Endothelial cell of umbilical vein (primary cell): ENCODE measurements at regions not wholly inside any gene's neighbourhood (a gene's known extent, or its start where the extent isn't known, plus 50 kb on each side); places are given as distances from the start of the nearest gene placed in this dataset.

ENCODE experiments used
- BruUV-seq: library from RNA; stranded (reverse); fragments of 400-500 nt; replicated peaks from 2 replicates; lab custom pipeline; 2021; lab: Mats Ljungman, UMichigan
- CTCF ChIA-PET: fragments of 300-600, 350-600 bp; sonication (Branson Sonifier 250); formaldehyde crosslinking; loops from one replicate; lab custom pipeline; 2021; ENCODE audit warnings: antibody characterized with exemption, inconsistent platforms; lab: Charles Lee
- POLR2A ChIA-PET: fragments of 300-600, 350-600 bp; sonication (Branson Sonifier 250); formaldehyde crosslinking; loops from one replicate; lab custom pipeline; 2021; ENCODE audit warnings: antibody characterized with exemption, inconsistent platforms; lab: Charles Lee
- DNase-seq: peaks from one replicate; pipeline ENCODE4 v3.0.0-alpha.2; 2011; ENCODE audit warnings: low read depth, low spot score
- FAIRE-seq: peaks from 2 replicates; lab custom pipeline; 2011; peaks lifted over from hg19 to GRCh38; lab: Jason Lieb, UNC
- H2AFZ ChIP-seq: 2 replicates; pipeline ENCODE4 v1.6.0; 2012; ENCODE audit warnings: low read depth, low read length, control low read depth, inconsistent platforms
- H3K27ac ChIP-seq: 2 replicates; pipeline ENCODE4 v1.5.1; 2011; ENCODE audit warnings: low read depth, mild to moderate bottlenecking, control low read depth, low read length, moderate library complexity; ENCODE audit not compliant: insufficient read depth
- H3K27me3 ChIP-seq, 2 experiments: 2 replicates each; pipeline versions ENCODE4 v1.6.0 to v1.6.1; 2011; ENCODE audit warnings: low read length in 2 of 2, mixed read lengths in 1 of 2; ENCODE audit not compliant: control insufficient read depth in 2 of 2, insufficient read depth in 2 of 2
- H3K36me3 ChIP-seq, 2 experiments: 2 replicates in 1 of 2; 3 replicates in 1 of 2; pipeline ENCODE4 v1.5.1; 2011; ENCODE audit warnings: low read length in 2 of 2, mild to moderate bottlenecking in 1 of 2, moderate library complexity in 1 of 2; ENCODE audit not compliant: control insufficient read depth in 2 of 2, insufficient read depth in 2 of 2; ENCODE audit errors: extremely low read depth in 1 of 2
- H3K4me1 ChIP-seq: 3 replicates; pipeline ENCODE4 v1.5.1; 2011; ENCODE audit warnings: mild to moderate bottlenecking, low read length; ENCODE audit not compliant: control insufficient read depth, insufficient read depth; ENCODE audit errors: extremely low read depth
- H3K4me2 ChIP-seq: 2 replicates; pipeline ENCODE4 v1.6.1; 2011; ENCODE audit warnings: low read length, control low read depth, mixed read lengths; ENCODE audit not compliant: insufficient read depth
- H3K4me3 ChIP-seq, 3 experiments: fragments of 200-600 bp in 1 of 3; sonication (generic), shearing (Covaris generic) in 1 of 3; replicated peaks in 1 of 3; 2 replicates each; pipeline ENCODE4 v1.5.1; 2011 to 2016; ENCODE audit warnings: control low read depth in 3 of 3, low read length in 3 of 3, mild to moderate bottlenecking in 2 of 3, inconsistent platforms in 1 of 3, low read depth in 1 of 3, moderate library complexity in 1 of 3; ENCODE audit not compliant: insufficient read depth in 1 of 3
- H3K79me2 ChIP-seq: 2 replicates; pipeline ENCODE4 v1.6.0; 2012; ENCODE audit warnings: low read length, inconsistent platforms; ENCODE audit not compliant: control insufficient read depth, insufficient read depth
- H3K9ac ChIP-seq: replicated peaks from 2 replicates; pipeline ENCODE3; 2011; ENCODE audit warnings: low read length, control low read depth; ENCODE audit not compliant: insufficient read depth; ENCODE audit errors: extremely low read depth
- H3K9me1 ChIP-seq: replicated peaks from 3 replicates; pipeline ENCODE4 v1.6.0; 2011; ENCODE audit warnings: mild to moderate bottlenecking, low read length; ENCODE audit not compliant: control insufficient read depth, insufficient read depth; ENCODE audit errors: extremely low read depth
- H3K9me3 ChIP-seq: replicated peaks from 2 replicates; pipeline ENCODE4 v1.5.1; 2012; ENCODE audit warnings: low read length, inconsistent platforms; ENCODE audit not compliant: control insufficient read depth, insufficient read depth
- H4K20me1 ChIP-seq: replicated peaks from 2 replicates; pipeline ENCODE3; 2011; ENCODE audit warnings: mild to moderate bottlenecking, low read length; ENCODE audit not compliant: control insufficient read depth, insufficient read depth; ENCODE audit errors: extremely low read depth
- CTCF ChIP-seq, 2 donors: IDR thresholded peaks; 1 replicate in 1 of 2; 2 replicates in 1 of 2; pipeline ENCODE4 v1.5.1; 2011; ENCODE audit warnings: low read length in 2 of 2, mild to moderate bottlenecking in 2 of 2, moderate library complexity in 2 of 2, control low read depth in 1 of 2, inconsistent platforms in 1 of 2, low read depth in 1 of 2; ENCODE audit not compliant: insufficient read depth in 1 of 2; ENCODE audit errors: extremely low read depth in 1 of 2
- EZH2 ChIP-seq: IDR thresholded peaks from 2 replicates; pipeline ENCODE4 v1.6.1; 2012; ENCODE audit warnings: borderline replicate concordance, low read depth, mild to moderate bottlenecking, moderate library complexity, low read length, inconsistent platforms; ENCODE audit not compliant: severe bottlenecking
- FOS ChIP-seq: IDR thresholded peaks from 2 replicates; pipeline ENCODE4 v1.6.1; 2011; ENCODE audit warnings: mild to moderate bottlenecking, low read length, moderate library complexity, borderline replicate concordance; ENCODE audit not compliant: insufficient read depth
- GATA2 ChIP-seq: IDR thresholded peaks from 2 replicates; pipeline ENCODE4 v1.7.0; 2011; ENCODE audit warnings: low read depth, mild to moderate bottlenecking, moderate library complexity, mixed read lengths, low read length; ENCODE audit not compliant: insufficient read length, insufficient read depth
- JUN ChIP-seq: IDR thresholded peaks from 2 replicates; pipeline ENCODE4 v1.6.1; 2011; ENCODE audit warnings: borderline replicate concordance, low read depth; ENCODE audit not compliant: insufficient read length, insufficient read depth
- MAX ChIP-seq: IDR thresholded peaks from 2 replicates; pipeline ENCODE4 v1.6.1; 2011; ENCODE audit not compliant: insufficient read depth, insufficient read length
- MYC ChIP-seq: IDR thresholded peaks from one replicate; pipeline ENCODE4 v1.6.1; 2011; ENCODE audit warnings: mild to moderate bottlenecking, low read depth, low read length
- POLR2A ChIP-seq: IDR thresholded peaks from 2 replicates; pipeline ENCODE4 v1.6.1; 2012; ENCODE audit warnings: low read depth, mild to moderate bottlenecking, control low read depth, low read length
- POLR2AphosphoS5 ChIP-seq: IDR thresholded peaks from 2 replicates; pipeline ENCODE4 v1.6.1; 2012; ENCODE audit warnings: low read depth, mild to moderate bottlenecking, control low read depth, low read length, moderate library complexity; ENCODE audit not compliant: insufficient read depth
- dilution Hi-C: fragments of 300-500 bp; cut with MboI; formaldehyde crosslinking; loops from one replicate; pipeline ENCODE4 v1.15.0; 2019; ENCODE audit warnings: low sequenced_read_pairs; ENCODE audit not compliant: extremely low pct_ligation_motif_present
- intact Hi-C: fragments of 100-400 bp; cut with micrococcal nuclease; formaldehyde crosslinking; loops from one replicate; pipeline ENCODE4 v1.10.0; 2022

- no peak overlapping the region for H3K9ac ChIP-seq
- intact Hi-C loops: no loop called here
- H4K20me1 ChIP-seq: no peaks in the 10 kb centered on the region
- CTCF ChIA-PET: no interaction called here
- dilution Hi-C loops: no loop called here
- BruUV-seq: no TSS peak
- H3K36me3 ChIP-seq: no peaks in the 10 kb centered on the region
- no peak overlapping the region for H2AFZ ChIP-seq
- no peaks in the 10 kb centered on the region for H3K9me3 ChIP-seq
- H3K27me3 ChIP-seq: peaks cover 5 to 8% of the 10 kb centered on the region in 2 experiments
- DNase-seq (no peak), FAIRE-seq (no peak)
- H3K4me1 ChIP-seq: no peaks in the 10 kb centered on the region
- no peak overlapping the region for H3K4me2 ChIP-seq
- no peaks in the 10 kb centered on the region for H3K9me1 ChIP-seq
- no peaks in the 10 kb centered on the region for H3K79me2 ChIP-seq
- no peak overlapping the region for H3K4me3 ChIP-seq
- no peak for TF ChIP-seq EZH2
- TF ChIP-seq MYC: no peak
- no peak for TF ChIP-seq FOS
- TF ChIP-seq POLR2A: no peak
- no peak for TF ChIP-seq JUN
- no peak for TF ChIP-seq CTCF (IDR thresholded peaks at IDR 0.05; ENCODE audit: extremely low read depth in 1 of 2, insufficient read depth in 1 of 2, low read depth in 1 of 2, low read length in 2 of 2)
- TF ChIP-seq GATA2: no peak
- no peak for TF ChIP-seq POLR2AphosphoS5
- no peak for TF ChIP-seq MAX
- no peak overlapping the region for H3K27ac ChIP-seq
- POLR2A ChIA-PET: no interaction called here
Measured at GRCh38 chr15:88738796-88739195, 64.4 kb upstream of the ACAN start.
